ENCODE measurements at regions not wholly inside any gene's neighbourhood (a gene's known extent, or its start where the extent isn't known, plus 50 kb on each side); places are given as distances from the start of the nearest gene placed in this dataset.

DNA sequence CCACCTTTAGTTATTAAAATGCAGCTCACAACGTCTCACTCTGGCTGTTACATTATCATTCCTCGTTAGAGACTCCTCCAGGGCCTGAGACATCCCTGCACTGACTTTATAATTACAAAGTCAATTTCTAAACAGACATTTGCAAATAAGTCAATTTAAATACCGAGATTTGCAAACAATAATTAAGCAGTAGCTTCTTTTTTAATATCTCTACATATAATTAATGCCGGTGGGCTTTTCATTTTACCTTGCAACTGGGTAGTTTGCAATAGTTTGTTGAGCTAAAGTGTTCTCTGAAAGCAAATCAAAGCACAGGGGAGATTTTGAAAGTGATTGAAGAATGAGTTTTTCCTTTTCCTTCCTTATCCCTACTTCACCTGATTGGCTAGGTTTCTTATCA, 154.4 kb downstream of the TLR4 start:
- peaks cover 2% of the 10 kb centered on the region for H3K4me1 ChIP-seq
- Mint-ChIP-seq H3K27ac (no peak overlapping the region), H3K9me3 (no peaks in the 10 kb centered on the region), H3K36me3 (no peaks in the 10 kb centered on the region), H3K27me3 (ENCODE audit: insufficient read depth, low read depth) (no peaks in the 10 kb centered on the region), H3K4me3 (no peak overlapping the region), H3K4me1 (no peaks in the 10 kb centered on the region)
- no peaks in the 10 kb centered on the region for H3K9me3 ChIP-seq (ENCODE audit: low read depth)
- H3K4me3 ChIP-seq: no peak overlapping the region
- no peak overlapping the region for H3K9ac ChIP-seq
- no peaks in the 10 kb centered on the region for H3K79me2 ChIP-seq (ENCODE audit: low read depth)
- TF ChIP-seq EZH2 (IDR thresholded peaks at IDR 0.05) (no peak), EZH2phosphoT487 (IDR thresholded peaks at IDR 0.05) (no peak)
- TF ChIP-seq, protein P1, sequence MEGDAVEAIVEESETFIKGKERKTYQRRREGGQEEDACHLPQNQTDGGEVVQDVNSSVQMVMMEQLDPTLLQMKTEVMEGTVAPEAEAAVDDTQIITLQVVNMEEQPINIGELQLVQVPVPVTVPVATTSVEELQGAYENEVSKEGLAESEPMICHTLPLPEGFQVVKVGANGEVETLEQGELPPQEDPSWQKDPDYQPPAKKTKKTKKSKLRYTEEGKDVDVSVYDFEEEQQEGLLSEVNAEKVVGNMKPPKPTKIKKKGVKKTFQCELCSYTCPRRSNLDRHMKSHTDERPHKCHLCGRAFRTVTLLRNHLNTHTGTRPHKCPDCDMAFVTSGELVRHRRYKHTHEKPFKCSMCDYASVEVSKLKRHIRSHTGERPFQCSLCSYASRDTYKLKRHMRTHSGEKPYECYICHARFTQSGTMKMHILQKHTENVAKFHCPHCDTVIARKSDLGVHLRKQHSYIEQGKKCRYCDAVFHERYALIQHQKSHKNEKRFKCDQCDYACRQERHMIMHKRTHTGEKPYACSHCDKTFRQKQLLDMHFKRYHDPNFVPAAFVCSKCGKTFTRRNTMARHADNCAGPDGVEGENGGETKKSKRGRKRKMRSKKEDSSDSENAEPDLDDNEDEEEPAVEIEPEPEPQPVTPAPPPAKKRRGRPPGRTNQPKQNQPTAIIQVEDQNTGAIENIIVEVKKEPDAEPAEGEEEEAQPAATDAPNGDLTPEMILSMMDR (IDR thresholded peaks at IDR 0.05): no peak
- no peaks in the 10 kb centered on the region for H4K20me1 ChIP-seq (ENCODE audit: low read depth)
- no peak overlapping the region for H3K27ac ChIP-seq
- no peak for DNase-seq (ENCODE audit: low spot score)
- H3K36me3 ChIP-seq: no peaks in the 10 kb centered on the region
- H3F3A ChIP-seq (ENCODE audit: low read depth): no peaks in the 10 kb centered on the region
- H3K4me2 ChIP-seq: no peak overlapping the region
- H3K27me3 ChIP-seq: no peaks in the 10 kb centered on the region
- no peak overlapping the region for H2AFZ ChIP-seq (replicated peaks)

DNA sequence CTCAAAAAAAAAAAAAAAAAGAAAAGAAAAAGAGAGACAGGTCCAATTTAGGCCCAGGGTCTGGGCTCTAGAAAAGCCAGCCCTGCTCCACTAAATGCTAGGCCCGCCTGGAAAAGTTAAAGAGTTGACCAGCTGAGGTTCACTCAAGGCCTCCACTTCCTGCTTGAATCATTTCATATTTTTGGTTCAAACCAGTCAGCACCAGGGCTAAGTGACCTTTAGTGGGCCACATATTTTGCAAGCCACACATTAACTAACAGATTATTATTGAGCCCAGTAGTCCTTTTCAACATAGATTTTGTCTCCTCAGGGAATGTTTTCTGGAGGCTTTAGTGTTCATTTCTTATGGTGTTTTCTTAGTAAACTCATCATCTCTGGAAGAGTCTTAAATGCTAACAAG, 156.6 kb downstream of the TLR4 start:
- Histone ChIP-seq H3F3A (ENCODE audit: low read depth) (no peaks in the 10 kb centered on the region), H3K4me3 (no peak overlapping the region), H3K27ac (no peak overlapping the region), H3K9ac (no peak overlapping the region), H3K79me2 (ENCODE audit: low read depth) (no peaks in the 10 kb centered on the region), H3K4me1 (peaks cover 10% of the 10 kb centered on the region), H3K36me3 (no peaks in the 10 kb centered on the region), H4K20me1 (ENCODE audit: low read depth) (no peaks in the 10 kb centered on the region), H3K9me3 (ENCODE audit: low read depth) (no peaks in the 10 kb centered on the region), H3K27me3 (no peaks in the 10 kb centered on the region), H3K4me2 (no peak overlapping the region), H2AFZ (replicated peaks) (no peak overlapping the region)
- H3K4me1 Mint-ChIP-seq: no peaks in the 10 kb centered on the region
- H3K9me3 Mint-ChIP-seq: no peaks in the 10 kb centered on the region
- no peak overlapping the region for H3K27ac Mint-ChIP-seq
- H3K4me3 Mint-ChIP-seq: no peak overlapping the region
- TF ChIP-seq, protein P1 (IDR thresholded peaks at IDR 0.05): no peak
- TF ChIP-seq EZH2 (IDR thresholded peaks at IDR 0.05): no peak
- TF ChIP-seq EZH2phosphoT487 (IDR thresholded peaks at IDR 0.05): no peak
- no peak for DNase-seq (ENCODE audit: low spot score)
- no peaks in the 10 kb centered on the region for H3K27me3 Mint-ChIP-seq (ENCODE audit: insufficient read depth, low read depth)
- H3K36me3 Mint-ChIP-seq: no peaks in the 10 kb centered on the region

DNA sequence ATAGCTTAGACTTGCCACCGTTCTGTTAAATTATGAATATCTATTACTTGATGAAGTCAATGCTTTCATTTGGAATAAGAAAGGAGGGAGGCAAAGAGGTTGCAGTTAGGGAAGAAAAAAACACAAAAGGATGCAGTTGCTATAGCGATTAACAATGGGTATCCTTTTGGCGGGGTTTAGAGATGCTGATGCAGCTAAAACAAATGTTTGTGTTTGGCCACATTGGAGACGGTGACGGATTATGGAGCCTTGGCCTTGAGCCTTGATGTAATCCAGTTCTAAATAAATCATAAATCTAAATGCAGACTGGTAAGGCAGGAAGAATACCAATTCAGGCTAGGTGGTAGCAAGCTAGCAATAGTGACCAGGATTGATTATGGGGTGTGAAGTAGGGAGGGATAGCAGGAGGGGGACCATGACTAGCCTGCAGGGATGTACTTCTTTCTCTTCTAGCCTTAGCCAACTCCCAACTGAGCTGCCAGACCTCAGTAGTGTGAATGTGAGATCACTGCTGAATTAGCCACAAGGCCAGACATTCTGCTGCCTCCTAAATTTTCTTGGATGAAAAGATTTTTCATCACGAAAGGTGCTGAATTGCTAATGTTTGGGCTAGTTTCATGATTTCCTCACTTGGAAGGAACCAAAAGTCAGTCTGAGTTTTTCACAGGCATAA, 160.3 kb downstream of the TLR4 start:
- Histone ChIP-seq H3K36me3 (no peaks in the 10 kb centered on the region), H2AFZ (replicated peaks) (no peak overlapping the region), H3K79me2 (ENCODE audit: low read depth) (no peaks in the 10 kb centered on the region), H3K4me1 (peaks cover 10% of the 10 kb centered on the region), H4K20me1 (ENCODE audit: low read depth) (no peaks in the 10 kb centered on the region), H3K9ac (no peak overlapping the region), H3K4me2 (peak overlapping the region; percentile 33), H3F3A (ENCODE audit: low read depth) (no peaks in the 10 kb centered on the region), H3K4me3 (no peak overlapping the region), H3K27ac (no peak overlapping the region), H3K9me3 (ENCODE audit: low read depth) (no peaks in the 10 kb centered on the region), H3K27me3 (no peaks in the 10 kb centered on the region)
- H3K36me3 Mint-ChIP-seq: no peaks in the 10 kb centered on the region
- H3K4me3 Mint-ChIP-seq: no peak overlapping the region
- H3K27ac Mint-ChIP-seq: no peak overlapping the region
- H3K4me1 Mint-ChIP-seq: no peaks in the 10 kb centered on the region
- H3K27me3 Mint-ChIP-seq (ENCODE audit: insufficient read depth, low read depth): no peaks in the 10 kb centered on the region
- H3K9me3 Mint-ChIP-seq: no peaks in the 10 kb centered on the region
- DNase-seq (ENCODE audit: low spot score): no peak
- TF ChIP-seq EZH2 (IDR thresholded peaks at IDR 0.05) (no peak), EZH2phosphoT487 (IDR thresholded peaks at IDR 0.05) (no peak)
- TF ChIP-seq, protein P1 (IDR thresholded peaks at IDR 0.05): no peak
